ENCODE measurements at regions not wholly inside any gene's neighbourhood (a gene's known extent, or its start where the extent isn't known, plus 50 kb on each side); places are given as distances from the start of the nearest gene placed in this dataset.
A peak's percentile ranks its signal among the peaks of the same experiment; 100 is the strongest.

- DNase-seq (ENCODE audit: extremely low read depth, low read depth) = no peak
These were observed 187.2 kb downstream of the CENPW start for GRCh38 chr6:126526996-126527606.

- DNase-seq (ENCODE audit: extremely low read depth, low read depth) = no peak
These were observed 189.9 kb downstream of the CENPW start for GRCh38 chr6:126529637-126530362.

- no peak for DNase-seq (ENCODE audit: extremely low read depth, low read depth)
These were observed 190.9 kb downstream of the CENPW start for GRCh38 chr6:126530775-126531174.

- no peak for DNase-seq (ENCODE audit: extremely low read depth, low read depth)
These were observed 191.4 kb downstream of the CENPW start for GRCh38 chr6:126531286-126531685.

GRCh38 chr6:126531840-126532239 is 191.9 kb downstream of the CENPW start:
- DNase-seq (ENCODE audit: extremely low read depth, low read depth) = no peak

GRCh38 chr6:126534401-126534800 is 194.5 kb downstream of the CENPW start:
- DNase-seq (ENCODE audit: extremely low read depth, low read depth) = no peak

GRCh38 chr6:126535138-126535537 is 195.2 kb downstream of the CENPW start:
- no peak for DNase-seq (ENCODE audit: extremely low read depth, low read depth)

- no peak for DNase-seq (ENCODE audit: extremely low read depth, low read depth)
These were observed 195.7 kb downstream of the CENPW start for GRCh38 chr6:126535595-126535994.

- DNase-seq (ENCODE audit: extremely low read depth, low read depth) = no peak
These were observed 197.3 kb downstream of the CENPW start for GRCh38 chr6:126537061-126537816.

- DNase-seq (ENCODE audit: extremely low read depth, low read depth) = peak; percentile 40
These were observed 199.1 kb downstream of the CENPW start for GRCh38 chr6:126539022-126539421.

- DNase-seq (ENCODE audit: extremely low read depth, low read depth) = no peak
These were observed 200.2 kb downstream of the CENPW start for GRCh38 chr6:126540161-126540560.

- no peak for DNase-seq (ENCODE audit: extremely low read depth, low read depth)
These were observed 202.0 kb downstream of the CENPW start for GRCh38 chr6:126541806-126542491.

- no peak for DNase-seq (ENCODE audit: extremely low read depth, low read depth)
These were observed 206.7 kb downstream of the CENPW start for GRCh38 chr6:126546541-126547120.

GRCh38 chr6:126548300-126548699 is 208.4 kb downstream of the CENPW start:
- no peak for DNase-seq (ENCODE audit: extremely low read depth, low read depth)

GRCh38 chr6:126550323-126550722 is 210.4 kb downstream of the CENPW start:
- no peak for DNase-seq (ENCODE audit: extremely low read depth, low read depth)

- DNase-seq (ENCODE audit: extremely low read depth, low read depth) = no peak
These were observed 211.9 kb downstream of the CENPW start for GRCh38 chr6:126551832-126552231.

- no peak for DNase-seq (ENCODE audit: extremely low read depth, low read depth)
These were observed 213.9 kb downstream of the CENPW start for GRCh38 chr6:126553854-126554253.

GRCh38 chr6:126570507-126570906 is 230.6 kb downstream of the CENPW start:
- no peak for DNase-seq (ENCODE audit: extremely low read depth, low read depth)

GRCh38 chr6:126574301-126574700 is 234.4 kb downstream of the CENPW start:
- no peak for DNase-seq (ENCODE audit: extremely low read depth, low read depth)

GRCh38 chr6:126581316-126581715 is 241.4 kb downstream of the CENPW start:
- no peak for DNase-seq (ENCODE audit: extremely low read depth, low read depth)

Data from NCI-H460 (cell line).